Hematopoietic multipotent progenitor cell treated with erythropoietin and hydrocortisone succinate and interleukin-3 and kit ligand, for 15 days (in vitro differentiated cells): ENCODE measurements at regions not wholly inside any gene's neighbourhood (a gene's known extent, or its start where the extent isn't known, plus 50 kb on each side); places are given as distances from the start of the nearest gene placed in this dataset.
"Not testable (repeated sequence)": the region's sequence is repeated elsewhere in the genome, so short reads cannot be mapped to it uniquely, and the experiment has no call there.

Experiments used
- DNase-seq: peaks from one replicate; pipeline ENCODE4 v3.0.0-alpha.2; 2015; ENCODE audit warnings: low spot score

- no peak for DNase-seq
Measured at GRCh38 chr14:66273261-66273832, 212.8 kb upstream of the CCDC196 start.

- not testable (repeated sequence) for DNase-seq
Measured at GRCh38 chr14:66278418-66278817, 207.8 kb upstream of the CCDC196 start.

DNA sequence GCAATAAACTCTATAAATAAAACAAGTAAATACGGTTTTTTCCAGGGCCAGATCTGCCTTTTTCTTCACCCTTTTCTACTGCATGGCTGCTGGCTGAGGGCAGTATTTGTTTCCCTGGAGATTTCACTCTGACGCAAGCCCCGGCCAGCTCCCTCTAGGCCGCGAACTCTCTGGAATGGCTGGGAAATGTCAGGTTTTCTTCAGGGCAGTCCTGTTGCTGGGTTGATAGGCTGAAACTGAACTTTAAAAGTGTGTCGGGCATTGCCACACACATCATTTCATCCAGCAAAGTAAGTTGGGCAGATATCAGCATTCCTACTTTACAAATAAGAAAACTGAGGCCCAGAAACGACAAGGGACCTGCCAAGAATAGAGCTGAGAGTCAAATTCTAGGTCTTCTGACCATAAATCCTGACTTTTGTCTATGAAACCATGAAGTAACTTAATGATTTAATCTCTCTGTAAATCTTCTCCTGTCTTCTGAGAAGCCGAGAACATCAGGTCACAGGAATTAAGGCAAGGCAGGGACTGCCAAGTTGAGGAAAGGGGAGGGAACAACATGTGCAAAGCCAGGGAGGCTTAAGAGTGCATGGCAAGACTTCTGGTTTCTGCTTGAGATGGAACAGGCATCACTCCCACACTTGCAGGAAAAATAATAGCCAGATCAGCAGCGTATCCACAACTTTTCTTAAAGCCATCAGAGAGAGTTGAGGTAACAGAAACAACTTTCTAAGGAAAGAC lies 205.0 kb upstream of the CCDC196 start:
- no peak for DNase-seq

- no peak for DNase-seq
Measured at GRCh38 chr14:66284346-66284745, 201.8 kb upstream of the CCDC196 start.

DNA sequence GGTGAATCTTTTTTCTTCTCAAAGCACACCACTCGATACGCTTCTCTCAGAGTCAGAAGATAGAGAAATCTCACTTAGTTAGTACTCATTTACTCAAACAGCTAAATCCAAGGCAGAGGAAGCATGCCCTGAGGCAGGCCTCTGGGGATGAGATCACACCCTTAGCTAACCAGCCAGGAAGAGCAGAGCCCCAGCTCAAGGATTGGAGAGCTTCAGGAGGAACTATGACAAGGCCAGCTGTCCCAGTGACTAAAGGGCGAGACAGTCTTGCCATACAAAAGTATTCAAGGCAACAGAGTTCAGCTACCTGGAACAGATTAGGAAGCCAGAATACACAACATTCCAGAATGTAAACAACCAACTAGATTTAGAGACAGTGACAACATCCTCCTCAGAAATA lies 197.7 kb upstream of the CCDC196 start:
- no peak for DNase-seq

DNA sequence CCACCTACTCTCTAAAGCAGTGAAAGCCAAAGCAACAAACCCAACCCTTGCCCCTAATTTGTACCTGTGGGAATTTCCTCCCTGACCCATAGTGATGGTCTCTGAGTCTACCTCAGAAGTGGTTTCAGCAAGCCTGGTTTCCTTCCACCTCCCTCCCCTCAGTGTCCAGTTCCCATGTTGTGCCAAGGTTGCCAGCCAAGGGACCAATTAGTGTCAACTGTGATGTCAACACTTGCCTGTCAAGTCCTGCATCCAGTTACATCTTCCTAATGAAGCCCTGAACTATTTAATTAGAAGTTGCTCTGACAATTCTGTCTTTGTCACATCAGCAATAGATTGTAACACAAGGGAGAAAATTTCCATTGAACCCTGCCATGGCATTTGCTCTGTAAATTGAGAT lies 194.4 kb upstream of the CCDC196 start:
- DNase-seq: no peak

- no peak for DNase-seq
Measured at GRCh38 chr14:66293533-66294105, 192.6 kb upstream of the CCDC196 start.

GRCh38 chr14:66295386-66295785 lies 190.8 kb upstream of the CCDC196 start:
- DNase-seq: no peak

DNA sequence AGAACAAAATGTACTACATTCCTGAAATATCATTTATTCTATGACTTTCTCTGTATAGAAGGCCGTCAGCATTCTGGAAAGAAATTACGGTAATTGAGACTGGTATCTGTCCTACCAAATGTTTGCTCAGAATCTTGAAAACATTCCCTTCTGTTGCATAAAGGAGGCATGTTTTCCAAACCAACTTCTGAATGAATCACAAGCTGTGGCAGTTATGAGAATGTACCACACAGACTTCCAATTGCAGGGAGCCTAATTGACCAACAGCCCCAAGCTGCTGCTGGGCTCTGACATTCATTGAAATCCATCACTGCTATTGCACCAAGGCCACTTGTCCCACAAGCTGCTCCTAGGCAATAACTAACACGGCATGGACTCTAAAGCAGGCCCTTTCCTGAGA lies 185.3 kb upstream of the CCDC196 start:
- DNase-seq: no peak

GRCh38 chr14:66306101-66306500 lies 180.1 kb upstream of the CCDC196 start:
- DNase-seq: no peak

DNA sequence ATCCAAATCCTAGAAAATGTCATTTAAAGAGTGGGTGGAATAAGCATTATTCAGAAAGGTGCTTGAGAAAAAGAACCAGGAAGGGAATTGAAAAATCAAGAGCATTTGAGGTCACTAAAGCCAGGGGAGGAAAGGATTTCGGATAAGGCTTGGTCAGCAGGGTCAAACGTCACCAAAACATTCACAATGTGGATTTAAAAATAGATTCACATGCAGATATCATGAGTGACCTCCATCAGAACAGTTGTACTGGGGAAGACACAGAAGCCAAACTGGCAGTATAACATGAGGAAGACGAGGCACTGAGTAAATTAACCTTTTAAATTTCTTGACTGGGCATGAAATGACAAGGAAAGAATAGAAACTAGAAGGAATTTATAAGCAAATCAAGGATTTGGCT lies 175.1 kb upstream of the CCDC196 start:
- DNase-seq: no peak

GRCh38 chr14:66311990-66312389 lies 174.2 kb upstream of the CCDC196 start:
- DNase-seq: no peak

DNA sequence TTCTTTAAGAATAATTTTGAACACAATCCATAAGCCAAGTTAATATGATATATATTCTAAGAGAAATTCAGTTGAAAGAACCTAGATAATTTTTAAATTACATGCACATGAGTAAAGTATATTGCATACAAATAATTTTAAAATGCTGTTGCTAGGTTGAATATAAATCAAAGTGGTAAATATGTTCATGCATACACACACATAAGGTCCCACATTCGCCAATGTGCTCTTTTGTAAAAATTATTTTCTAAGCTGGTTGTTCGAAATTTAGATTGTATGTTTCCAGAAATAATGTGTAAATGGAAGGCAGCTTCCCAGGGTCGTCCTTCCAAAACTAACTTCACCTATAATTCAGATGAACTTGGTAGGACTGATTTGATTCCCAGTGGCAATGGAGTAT lies 173.7 kb upstream of the CCDC196 start:
- DNase-seq: no peak

DNA sequence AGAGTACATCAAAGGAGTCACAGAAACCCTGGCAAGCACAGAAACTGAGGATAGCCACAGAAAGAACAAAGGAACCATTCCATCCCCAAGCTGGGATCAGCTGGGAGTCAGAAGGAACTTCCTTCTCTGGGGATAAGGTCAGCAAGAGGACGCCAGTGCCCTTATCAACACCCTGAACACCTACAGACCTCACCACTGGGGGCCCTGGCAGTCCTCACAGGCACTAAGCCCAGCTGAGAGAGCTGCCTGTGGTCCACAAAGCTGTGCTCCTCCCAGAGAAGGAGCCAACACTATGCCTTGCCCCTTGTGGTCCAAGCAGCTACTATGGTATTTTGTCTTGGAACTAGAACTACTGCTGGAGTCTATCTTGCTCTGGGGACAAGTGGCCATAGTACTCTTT lies 171.1 kb upstream of the CCDC196 start:
- no peak for DNase-seq

DNA sequence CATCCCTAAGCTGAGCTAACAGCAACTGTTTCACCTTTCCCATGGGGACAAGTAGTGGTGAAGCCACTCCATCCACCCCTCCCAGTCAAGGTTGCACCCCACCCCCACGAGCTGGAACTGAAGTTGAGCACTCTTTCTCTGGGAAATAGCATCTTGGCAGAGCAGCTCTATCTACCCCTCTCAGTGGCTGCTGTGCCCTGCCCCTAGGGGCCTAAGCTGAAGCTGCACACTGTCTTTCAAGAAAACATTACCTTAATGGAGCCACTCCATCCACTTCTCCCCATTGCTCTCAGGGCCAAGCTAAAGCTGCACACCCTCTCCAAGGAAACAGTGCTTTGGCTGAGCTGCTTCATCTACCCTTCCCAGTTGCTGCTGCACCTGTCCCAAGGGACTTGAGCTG lies 170.6 kb upstream of the CCDC196 start:
- DNase-seq: no peak

- DNase-seq: no peak
Measured at GRCh38 chr14:66322564-66322963, 163.6 kb upstream of the CCDC196 start.

- DNase-seq: no peak
Measured at GRCh38 chr14:66330228-66330627, 155.9 kb upstream of the CCDC196 start.

GRCh38 chr14:66330916-66331315 lies 155.3 kb upstream of the CCDC196 start:
- DNase-seq: no peak

DNA sequence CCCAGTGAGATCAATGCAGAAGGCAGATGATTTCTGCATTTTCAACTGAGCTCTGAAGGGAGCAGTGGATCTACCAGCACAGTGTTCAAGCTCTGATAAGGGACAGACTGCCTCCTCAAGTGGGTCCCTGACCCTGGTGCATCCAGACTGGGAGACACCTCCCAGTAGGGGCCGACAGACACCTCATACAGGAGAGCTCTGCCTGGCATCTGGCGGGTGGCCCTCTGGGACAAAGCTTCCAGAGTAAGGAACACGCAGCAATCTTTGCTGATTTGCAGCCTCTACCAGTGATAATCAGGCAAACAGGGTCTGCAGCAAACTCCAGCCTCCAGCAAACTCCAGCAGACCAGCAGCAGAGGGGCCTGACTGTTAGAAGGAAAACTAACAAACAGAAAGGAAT lies 152.9 kb upstream of the CCDC196 start:
- DNase-seq: not testable (repeated sequence)

GRCh38 chr14:66341239-66341638 lies 144.9 kb upstream of the CCDC196 start:
- no peak for DNase-seq

GRCh38 chr14:66345986-66346385 lies 140.2 kb upstream of the CCDC196 start:
- no peak for DNase-seq

DNA sequence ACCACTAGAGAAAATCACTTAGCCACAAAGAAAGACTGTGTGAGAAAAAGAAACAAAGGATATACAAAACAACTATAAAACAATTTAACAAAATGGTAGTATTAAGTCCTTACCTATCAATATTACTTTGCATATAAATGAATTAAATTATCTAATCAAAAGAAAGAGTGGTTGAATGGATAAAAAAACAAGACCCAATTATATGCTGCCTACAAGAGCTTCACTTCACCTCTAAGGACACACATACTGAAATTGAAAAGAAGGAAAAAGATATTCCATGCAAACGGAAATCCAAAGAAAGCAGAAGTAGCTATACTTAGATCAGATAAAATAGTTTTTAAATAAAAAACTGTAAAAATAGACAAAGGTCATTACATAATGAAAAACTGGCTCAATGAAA lies 134.9 kb upstream of the CCDC196 start:
- no peak for DNase-seq

DNA sequence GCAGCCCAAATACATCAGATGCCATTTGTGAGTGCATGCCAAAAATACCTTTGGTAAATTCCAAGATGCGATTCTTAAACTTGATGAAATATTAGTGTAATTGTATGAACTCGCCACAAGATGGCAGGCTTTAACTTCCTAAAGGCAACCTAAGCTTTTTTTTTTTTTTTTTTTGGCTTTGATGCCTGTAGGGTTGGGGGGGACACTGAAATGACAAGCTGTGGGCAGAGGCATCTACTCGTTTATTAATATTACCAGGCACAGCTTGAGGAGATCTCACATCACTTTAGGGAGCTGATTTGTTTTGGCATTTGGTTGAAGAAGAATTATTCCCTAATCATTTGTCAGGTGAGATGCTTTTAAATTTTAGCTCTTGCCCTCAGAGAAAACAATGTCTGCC lies 126.7 kb upstream of the CCDC196 start:
- DNase-seq: peak; percentile 56
